ENCODE measurements at regions not wholly inside any gene's neighbourhood (a gene's known extent, or its start where the extent isn't known, plus 50 kb on each side); places are given as distances from the start of the nearest gene placed in this dataset.
"Not testable (repeated sequence)": the region's sequence is repeated elsewhere in the genome, so short reads cannot be mapped to it uniquely, and the experiment has no call there.

- H3K4me3 ChIP-seq (ENCODE audit: low read depth, low read length), result no peak overlapping the region
- TF ChIP-seq CTCF (conservative IDR thresholded peaks at IDR 0.05; ENCODE audit: low read depth, low read length), result no peak
- DNase-seq (ENCODE audit: low read depth), result no peak
Measured at GRCh38 chrX:99308302-99308701, 1101.8 kb downstream of the PCDH19 start.

DNA sequence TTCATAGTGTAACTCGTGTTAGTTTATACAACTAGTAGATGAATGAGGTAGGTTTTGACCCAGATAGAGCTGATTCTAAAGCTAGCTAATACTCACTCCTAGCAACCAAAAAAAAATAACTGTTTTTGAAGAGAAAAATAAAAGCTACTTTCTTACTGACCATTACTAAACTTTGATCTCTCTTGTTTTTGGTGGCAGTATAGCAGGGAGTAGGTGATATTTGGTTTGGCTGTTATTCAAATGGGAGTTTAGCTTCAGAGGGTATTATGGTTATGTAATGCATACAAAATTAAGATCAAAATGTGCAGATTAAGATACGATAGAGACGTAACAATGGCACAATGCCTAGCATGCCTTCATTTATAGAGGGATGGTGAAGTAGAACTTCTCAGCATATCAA lies 1104.5 kb downstream of the PCDH19 start:
- no peak for TF ChIP-seq CTCF (conservative IDR thresholded peaks at IDR 0.05; ENCODE audit: low read depth, low read length)
- DNase-seq (ENCODE audit: low read depth), result no peak
- no peak overlapping the region for H3K4me3 ChIP-seq (ENCODE audit: low read depth, low read length)

DNA sequence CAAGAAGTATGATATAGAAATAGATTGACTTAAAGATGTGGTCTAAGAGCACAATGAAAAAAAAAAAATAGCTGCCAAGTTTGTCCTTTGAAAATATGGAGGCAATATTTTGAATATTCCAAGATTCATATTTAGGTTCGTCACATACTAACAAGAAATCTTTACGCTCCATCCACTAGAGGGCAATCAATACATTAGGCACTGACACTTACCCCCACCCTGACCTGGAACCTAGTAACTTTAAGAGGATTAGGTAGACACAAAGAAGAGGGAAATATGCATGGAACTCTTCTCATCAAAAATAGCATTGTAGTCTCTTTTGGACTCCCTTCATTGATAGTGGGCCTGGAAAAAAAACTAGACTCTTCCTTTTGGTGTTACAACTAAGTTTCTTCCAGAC lies 1108.1 kb downstream of the PCDH19 start:
- TF ChIP-seq CTCF (conservative IDR thresholded peaks at IDR 0.05; ENCODE audit: low read depth, low read length), result no peak
- H3K4me3 ChIP-seq (ENCODE audit: low read depth, low read length), result no peak overlapping the region
- peak; percentile 0 for DNase-seq (ENCODE audit: low read depth)

GRCh38 chrX:99271641-99272040 lies 1138.4 kb downstream of the PCDH19 start:
- H3K4me3 ChIP-seq (ENCODE audit: low read depth, low read length), result no peak overlapping the region
- no peak for TF ChIP-seq CTCF (conservative IDR thresholded peaks at IDR 0.05; ENCODE audit: low read depth, low read length)
- DNase-seq (ENCODE audit: low read depth), result no peak

- no peak overlapping the region for H3K4me3 ChIP-seq (ENCODE audit: low read depth, low read length)
- no peak for TF ChIP-seq CTCF (conservative IDR thresholded peaks at IDR 0.05; ENCODE audit: low read depth, low read length)
- DNase-seq (ENCODE audit: low read depth), result no peak
Measured at GRCh38 chrX:99266255-99266654, 1143.8 kb downstream of the PCDH19 start.

GRCh38 chrX:99248180-99248579 lies 1161.9 kb downstream of the PCDH19 start:
- no peak overlapping the region for H3K4me3 ChIP-seq (ENCODE audit: low read depth, low read length)
- no peak for TF ChIP-seq CTCF (conservative IDR thresholded peaks at IDR 0.05; ENCODE audit: low read depth, low read length)
- no peak for DNase-seq (ENCODE audit: low read depth)

DNA sequence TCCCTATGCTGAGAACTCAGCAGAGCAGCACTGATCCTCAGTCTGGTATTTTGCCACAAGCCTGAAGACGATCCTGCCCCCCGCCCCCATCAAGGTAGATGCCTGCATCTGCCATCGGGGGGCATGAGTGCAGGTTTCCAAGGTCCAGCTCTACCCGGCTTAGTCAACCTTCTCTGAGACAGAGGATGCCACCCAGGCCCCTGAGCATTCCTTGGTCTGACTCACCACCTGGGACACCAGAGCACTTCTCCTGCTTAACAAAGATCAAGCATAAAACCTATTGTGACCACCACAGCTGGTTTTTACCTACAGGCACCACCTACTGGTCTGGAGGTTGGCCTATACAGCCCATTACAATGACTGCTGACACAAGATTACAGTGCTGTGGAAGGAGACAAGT lies 1168.1 kb downstream of the PCDH19 start:
- H3K4me3 ChIP-seq (ENCODE audit: low read depth, low read length), result no peak overlapping the region
- DNase-seq (ENCODE audit: low read depth), result no peak
- no peak for TF ChIP-seq CTCF (conservative IDR thresholded peaks at IDR 0.05; ENCODE audit: low read depth, low read length)

DNA sequence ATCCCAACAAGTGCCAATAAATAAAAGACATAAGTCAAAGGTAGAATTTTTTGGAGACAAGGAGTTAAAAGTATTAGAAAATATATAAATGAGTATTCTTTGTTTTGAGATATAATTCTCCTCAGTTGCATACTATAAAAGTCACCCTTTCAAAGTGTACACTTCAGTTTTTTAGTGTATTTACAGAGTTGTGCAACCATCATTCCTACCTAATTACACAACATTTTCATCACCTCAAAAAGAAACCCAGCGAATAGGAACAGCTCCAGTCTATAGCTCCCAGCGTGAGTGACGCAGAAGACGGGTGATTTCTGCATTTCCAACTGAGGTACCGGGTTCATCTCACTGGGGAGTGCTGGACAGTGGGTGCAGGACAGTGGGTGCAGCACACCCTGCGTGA lies 1175.7 kb downstream of the PCDH19 start:
- H3K4me3 ChIP-seq (ENCODE audit: low read depth, low read length); DNase-seq (ENCODE audit: low read depth): not testable (repeated sequence)
